GM19395 (cell line): ENCODE measurements at regions not wholly inside any gene's neighbourhood (a gene's known extent, or its start where the extent isn't known, plus 50 kb on each side); places are given as distances from the start of the nearest gene placed in this dataset.

ENCODE experiments used
- ATAC-seq: cut with Tn5 transposase; IDR thresholded peaks from one replicate; pipeline ENCODE4 v1.9.1; 2021; ENCODE audit warnings: mild to moderate bottlenecking, moderate library complexity; ENCODE audit not compliant: unreplicated experiment

DNA sequence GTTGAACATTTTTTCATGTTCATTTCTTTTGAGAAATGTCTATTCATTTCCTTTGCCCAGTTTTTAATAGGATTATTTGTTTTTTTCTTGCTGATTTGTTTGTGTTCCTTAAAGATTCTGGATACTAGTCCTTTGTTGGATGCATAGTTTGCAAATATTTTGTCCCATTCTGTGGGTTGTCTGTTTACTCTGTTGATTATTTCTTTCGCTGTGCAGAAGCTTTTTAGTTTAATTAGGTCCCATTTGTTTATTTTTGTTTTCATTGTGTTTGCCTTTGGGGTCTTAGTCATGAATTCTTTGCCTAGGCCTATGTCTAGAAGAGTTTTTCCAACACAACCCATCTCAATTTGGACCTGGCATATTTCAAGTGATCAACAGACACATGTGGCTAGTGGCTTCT lies 116.1 kb upstream of the GALNT2 start:
- no peak for ATAC-seq

DNA sequence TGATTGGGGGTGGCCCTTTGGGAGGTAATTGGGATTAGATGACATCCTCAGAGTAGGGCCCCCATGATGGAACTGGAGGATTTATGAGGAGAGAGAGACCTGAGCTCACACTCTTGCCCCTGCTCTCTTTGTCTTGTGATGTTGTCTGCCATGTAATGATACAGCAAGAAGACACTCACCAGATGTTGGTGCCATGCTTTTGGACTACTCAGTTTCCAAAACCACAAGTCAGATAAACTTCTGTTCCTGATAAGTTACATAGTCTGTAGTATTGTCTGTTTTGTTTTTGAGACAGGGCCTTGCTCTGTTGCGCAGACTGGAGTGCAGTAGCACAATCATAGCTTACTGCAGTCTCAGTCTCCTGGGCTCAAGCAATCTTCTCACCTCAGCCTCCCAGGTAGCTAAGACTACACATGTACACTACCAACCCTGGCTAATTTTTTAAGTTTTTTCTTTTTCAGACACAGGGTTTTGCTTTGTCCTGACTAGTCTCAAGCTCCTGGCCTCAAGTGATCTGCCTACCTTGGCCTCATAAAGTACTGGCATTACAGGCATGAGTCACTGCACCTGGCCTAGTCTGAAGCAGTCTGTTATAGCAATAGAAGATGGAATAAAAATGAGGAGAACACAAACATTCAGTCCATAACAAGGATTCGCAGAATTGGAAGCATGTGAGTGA lies 115.0 kb upstream of the GALNT2 start:
- no peak for ATAC-seq

DNA sequence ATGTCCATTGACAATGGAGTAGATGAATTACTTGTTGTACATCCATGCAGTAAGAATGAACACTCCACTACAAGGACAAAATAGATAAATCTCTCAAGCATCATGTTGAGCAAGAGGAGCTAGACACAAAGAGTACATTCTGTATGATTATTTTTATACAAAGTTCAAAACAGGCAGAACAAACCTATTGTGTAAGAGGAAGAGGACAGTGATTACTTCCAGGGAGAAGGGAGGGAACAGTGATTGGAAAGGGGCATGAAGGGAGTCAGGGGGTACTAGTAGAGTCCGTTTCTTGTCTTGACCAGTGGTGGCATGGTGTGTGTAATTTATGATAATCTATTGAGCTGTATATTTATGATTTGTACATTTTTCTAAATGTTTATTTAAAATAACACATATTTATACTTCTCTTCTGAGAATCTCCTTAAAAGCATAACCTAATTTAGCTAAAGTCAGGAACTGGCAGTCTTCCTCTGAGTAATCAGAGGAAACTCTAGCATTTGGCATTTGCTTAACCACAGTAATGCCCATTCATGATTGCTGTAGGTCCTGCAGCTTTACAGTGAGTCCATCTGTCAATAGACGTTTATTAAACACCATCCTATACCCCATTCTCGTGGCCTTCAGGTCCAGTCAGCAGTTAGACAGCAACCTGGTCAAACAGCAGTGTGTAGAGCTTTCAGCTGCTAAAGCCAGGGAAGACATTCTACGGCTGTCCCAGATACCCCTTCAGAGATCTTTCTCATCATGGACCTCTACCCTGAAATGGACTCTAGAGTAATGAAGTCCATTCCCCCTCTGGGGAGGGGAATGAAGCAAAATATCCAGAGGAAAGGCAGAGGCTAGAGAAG lies 114.1 kb upstream of the GALNT2 start:
- ATAC-seq, result no peak

DNA sequence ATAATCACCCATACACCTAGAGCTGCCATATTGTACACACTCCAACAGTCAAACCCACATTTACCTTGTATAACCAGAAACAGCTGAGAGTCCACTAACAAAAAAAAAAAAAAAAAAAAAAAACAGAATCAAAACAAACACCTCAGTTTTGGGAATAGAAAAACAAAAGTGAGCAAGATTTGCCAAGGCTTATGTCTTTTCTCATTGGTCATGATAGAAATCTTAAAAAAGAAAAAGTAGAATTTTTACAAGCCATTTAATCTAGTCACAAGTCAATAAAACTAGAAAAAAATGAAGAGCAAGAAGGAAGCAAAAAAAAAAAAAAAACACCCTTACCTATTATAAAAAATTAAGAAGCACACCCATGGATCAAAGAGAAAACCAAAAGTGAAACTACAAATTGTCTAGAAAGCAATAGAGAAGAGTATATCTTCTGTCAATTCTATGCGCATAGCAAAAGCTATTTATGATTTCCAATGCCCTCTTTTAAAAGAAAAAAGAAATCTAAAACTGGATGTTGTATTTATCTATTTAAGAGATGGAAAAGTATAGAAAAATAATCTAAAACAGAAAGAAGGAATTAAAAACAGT lies 113.2 kb upstream of the GALNT2 start:
- no peak for ATAC-seq

DNA sequence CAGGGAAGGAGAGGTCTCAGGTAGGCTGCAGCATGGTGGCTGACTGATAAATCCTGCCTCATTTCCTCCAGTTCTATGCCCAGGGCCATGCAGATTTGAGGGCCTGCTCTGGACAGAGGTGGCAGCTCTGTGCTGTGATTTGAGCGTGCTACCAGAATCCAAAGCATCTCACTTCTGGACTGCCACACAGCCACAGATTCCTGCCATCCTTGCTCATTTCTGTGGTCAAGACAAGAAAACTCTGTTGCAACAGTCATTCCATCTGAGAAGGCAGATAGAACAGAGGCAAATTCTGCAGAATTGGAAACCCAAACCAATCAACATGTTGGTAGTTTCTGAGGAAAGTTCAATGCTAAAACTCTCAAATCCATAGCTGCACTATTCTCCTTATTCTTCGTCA lies 102.8 kb upstream of the GALNT2 start:
- no peak for ATAC-seq

DNA sequence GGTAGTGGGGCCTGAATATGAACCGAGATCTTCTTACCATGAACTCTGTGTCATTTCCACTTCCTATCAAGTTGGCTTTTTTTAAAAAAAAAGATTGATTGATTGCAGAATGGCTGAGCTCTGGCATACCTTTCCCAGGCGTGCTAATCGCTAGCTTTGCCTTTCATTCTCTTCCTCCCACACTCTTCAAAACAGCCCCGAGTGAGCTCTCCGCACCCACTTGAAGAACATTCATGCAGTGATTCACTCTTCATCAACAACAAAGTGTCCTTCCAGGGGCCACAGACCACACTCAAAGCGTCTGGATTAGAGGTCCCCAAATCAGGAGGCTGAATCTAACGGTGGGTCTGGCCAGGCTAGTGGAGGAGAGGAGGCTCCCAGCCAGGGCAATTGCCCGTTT lies 96.3 kb upstream of the GALNT2 start:
- ATAC-seq, result no peak

DNA sequence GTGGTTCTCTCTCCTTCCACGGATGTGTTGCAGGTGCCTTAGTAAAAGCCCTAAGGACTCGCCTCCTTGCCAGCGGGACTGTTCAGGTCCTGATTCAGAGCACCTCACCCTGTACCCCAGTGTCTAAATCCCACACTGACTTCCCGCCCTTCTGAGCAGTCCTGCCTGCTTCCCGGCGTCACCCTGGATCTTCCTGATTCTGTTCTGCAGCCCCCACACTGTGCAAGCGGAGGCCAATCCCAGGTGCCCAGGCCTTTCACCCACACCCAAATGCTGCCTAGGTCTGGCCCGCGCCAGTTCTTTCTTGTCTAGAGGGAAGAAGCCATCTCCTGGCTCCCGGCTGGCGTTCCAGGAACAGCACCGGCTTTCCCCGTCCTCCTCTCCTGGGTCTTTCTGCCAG lies 95.9 kb upstream of the GALNT2 start:
- ATAC-seq, result no peak

DNA sequence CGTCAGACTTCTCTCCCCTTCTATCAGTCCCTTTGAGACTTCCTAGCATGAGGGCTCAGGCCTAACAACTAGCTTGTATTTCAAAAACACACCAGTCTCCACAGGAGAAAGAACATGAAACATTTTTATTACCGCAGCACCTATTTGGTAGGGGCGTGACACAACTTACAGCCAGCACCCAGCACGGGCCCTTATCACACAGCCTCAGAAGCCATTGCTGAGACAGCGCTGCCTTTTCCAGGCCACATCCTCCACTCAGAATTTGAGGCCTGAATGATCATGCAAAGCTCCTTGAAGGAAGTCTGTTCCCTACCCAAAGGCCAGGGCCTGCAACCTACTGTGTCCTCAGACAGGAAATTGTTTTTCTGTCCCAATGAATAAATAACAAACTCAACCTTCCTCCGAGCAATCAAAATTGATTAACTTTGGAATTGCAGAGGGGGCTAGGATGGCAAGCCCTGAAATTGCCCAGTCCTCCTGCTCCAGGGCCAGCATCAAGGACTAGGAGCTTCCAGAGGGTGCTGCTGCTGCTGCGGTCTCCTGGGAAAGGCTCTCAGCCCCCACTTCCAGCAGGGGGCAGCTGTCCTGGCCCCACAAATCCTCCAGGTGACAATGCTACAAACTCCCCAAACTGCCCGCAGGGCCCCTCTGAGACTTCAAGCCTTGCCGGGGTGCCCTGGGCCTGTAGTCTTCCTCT lies 94.3 kb upstream of the GALNT2 start:
- no peak for ATAC-seq

DNA sequence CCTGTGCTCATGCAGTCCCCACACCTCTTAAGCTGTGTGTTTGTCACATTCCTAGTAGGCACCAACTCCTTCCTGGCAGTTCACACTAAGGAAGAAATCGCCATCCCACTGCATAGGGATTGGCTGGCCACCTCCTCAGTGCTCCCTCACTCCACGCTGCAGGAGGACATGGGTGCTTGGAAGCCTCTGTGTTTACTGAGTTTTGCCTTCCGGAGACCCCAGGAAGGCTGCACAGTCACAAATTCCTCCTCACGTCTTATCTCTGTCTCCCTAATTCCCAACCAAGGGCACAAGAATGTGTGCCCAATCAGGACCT lies 93.8 kb upstream of the GALNT2 start:
- ATAC-seq, result no peak

DNA sequence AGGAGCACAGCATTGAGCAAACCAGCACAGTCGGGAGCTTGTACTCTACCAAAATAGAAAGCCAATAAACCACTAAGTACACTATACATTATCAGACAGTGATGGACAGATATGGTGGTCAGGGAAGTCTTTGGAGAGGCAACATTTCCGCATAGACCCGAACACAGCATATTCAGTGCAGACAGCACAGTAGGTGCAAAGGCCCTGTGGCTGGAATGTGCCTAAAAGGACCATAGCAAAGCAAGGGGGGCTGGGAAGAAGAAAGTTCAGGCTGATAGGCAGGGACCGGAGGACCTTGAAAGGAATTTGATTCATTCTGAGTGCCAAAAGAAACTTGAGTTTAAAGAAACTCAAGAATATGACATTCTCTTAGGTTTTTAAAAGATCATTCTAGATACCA lies 92.0 kb upstream of the GALNT2 start:
- ATAC-seq, result no peak

DNA sequence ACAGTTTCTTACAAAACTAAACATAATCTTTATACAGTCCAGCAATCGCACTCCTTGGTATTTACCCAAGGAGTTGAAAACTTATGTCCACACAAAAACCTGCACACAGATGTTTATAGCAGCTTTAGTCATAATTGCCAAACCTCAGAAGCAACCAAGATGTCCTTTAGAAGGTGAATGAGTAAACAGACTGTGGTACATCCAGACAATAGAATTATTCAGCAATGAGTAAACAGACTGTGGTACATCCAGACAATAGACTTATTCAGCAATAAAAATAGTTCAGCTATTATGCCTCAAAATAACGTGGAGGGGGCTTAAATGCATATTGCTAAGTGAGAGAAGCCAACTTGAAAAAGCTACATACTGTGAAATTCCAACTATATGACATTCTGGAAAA lies 87.0 kb upstream of the GALNT2 start:
- ATAC-seq, result no peak

DNA sequence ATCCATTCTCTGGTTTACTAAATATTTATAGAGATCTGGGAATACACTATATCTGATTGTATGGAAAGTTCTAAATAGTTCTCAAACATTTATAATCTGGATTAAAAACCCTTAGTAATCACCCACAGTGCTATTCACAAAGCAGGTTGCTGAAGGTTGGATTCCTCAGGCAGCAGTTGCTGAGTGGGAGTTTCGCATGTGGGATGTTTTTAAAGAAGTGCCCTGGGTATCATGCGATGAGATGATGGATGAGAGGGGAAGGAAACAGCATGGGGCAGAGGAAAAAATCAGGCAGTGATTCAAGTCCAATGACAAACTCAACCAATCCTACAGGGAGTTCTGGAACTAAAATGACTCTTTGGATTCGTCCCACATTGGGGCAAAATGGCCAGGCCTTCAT lies 85.3 kb upstream of the GALNT2 start:
- ATAC-seq, result no peak

DNA sequence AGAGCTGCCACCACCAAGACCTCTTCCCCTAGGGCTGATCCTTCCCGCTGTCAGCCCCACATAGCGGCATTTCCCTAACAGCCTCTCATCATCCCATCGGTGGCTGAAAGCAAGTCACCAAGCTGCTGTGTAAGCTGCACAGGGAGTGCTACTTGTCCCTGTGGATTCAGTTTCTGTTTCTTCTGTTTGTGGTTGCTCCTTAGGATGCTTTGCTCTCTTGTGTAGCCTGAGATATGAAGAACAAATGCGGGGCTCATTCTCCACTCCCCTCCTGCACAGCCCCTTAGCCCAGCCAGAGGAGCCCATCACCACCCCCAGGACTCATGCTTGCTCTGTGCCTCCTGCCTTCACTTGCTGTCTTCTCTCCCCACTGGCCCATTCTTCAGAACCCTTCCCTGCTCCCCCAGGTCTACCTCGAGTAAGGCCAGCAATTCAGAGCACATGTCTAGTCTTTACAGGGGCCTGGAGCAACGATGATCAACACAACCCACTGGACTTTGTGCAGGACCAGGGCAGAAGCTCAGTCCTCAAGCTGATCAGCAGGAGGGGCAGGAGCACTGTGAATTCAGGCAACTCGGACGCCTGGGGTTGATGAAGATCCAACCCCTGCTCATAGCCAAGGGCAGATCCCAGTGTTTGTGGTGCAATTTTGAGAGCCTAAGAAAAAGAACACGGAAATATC lies 82.6 kb upstream of the GALNT2 start:
- ATAC-seq, result no peak

DNA sequence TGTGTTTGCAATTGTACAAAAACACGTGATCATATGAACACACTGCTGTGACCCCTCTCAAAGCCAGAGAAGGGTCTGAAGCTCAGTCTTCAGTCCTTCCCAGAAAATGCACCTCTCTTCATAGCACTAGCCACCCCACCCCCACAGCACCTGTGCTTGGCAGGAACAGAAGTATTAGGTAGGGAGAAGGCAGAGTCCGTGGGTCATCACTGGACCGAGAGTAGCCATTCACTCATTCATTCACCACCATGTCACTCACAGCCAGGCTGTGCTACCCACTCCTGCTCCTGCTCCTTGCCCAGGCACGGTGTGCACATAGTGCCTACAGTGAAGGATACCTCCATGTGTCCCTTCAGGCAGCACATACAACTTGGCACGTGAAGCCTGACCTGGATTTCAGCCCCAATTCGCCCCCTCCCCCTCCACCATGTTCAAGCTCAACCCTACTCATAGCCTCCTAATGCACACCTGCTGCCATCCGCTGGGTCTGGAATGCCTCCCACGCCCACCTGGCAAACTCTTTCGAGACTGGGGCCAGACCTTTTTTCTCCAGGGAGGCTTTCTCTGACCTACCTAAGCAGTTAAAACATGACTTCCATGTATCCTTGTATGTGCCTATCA lies 81.9 kb upstream of the GALNT2 start:
- no peak for ATAC-seq

DNA sequence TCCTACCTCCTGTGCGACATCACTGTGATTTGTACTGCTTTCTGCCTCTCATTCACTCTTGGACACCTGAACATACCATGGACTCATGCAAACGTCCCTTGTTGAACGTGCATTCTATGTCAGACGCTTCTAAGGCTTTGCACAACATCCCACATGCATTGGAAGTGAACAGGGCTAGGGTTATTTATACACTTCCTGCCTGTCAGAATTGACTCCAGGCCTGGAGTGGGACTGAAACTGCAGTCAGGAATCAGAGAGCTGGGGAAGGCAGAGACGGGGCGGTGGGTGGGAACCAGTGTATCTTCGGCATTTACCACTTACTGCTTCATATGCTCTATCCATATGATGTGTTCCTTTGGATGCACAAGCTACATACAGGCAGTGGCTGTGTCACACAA lies 81.4 kb upstream of the GALNT2 start:
- ATAC-seq, result no peak

DNA sequence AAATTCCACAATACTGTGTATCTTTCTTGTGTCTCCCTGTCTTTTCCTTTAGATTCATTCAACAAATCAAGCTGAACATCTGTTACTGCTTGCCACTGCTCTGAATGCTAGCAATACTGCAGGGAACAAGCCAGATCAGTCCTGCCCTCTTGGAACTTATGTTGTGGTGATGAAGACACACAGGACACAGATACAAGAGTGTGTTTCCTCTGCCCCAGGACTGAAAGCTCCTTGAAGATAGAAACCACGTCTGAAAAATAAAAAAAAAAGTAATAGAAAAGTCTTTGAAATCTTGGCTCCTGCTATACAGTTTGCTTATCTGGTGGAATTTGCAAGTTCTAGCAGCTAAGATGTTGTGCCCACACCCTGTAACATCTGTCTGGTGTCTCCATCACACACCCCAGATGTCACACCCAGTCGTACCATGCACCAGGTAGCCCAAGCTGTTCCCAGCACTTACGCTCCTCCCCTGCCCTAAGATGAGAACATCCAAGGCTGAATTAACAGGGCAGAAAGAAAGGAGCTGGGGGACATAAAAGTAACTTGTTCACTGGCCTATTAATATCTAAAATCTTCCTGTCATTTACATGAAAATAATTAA lies 80.2 kb upstream of the GALNT2 start:
- no peak for ATAC-seq

DNA sequence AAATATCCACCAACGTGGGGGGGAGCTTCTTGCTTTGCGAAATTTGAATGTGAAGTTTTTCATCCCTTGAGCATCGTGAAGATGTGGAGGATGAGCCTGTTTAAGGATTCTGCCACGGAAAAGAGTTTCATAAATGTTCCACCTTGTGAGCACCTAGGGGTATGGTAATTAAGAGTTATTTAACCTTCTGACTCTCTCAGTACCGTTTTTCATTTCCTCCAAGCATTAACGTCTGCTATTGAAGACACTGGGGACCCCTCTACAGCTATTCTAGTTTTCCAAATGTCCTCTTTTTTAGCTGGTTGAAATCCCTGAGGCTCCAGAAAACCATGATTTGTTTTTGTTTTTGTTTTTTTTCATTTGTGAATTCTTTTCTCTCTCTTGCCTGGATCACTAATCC lies 79.1 kb upstream of the GALNT2 start:
- ATAC-seq, result peak; percentile 60

DNA sequence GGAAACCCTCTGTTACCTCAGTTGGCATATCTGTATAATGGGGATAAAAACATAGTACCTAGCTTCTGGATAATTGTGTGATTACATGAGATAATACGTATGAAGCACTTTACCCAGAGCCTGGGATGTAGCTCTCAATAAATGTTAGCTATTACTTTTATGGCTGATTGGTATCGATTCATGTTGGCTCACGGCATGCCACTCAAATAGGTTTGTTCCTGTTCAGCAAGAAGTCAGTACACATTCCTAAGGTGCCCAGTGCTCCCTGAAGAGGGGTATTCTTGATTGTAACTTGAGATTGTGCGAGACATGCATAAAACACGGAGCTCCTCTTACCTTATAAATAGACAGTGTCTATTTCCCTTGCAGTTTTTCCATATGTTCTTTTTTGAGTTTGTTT lies 78.5 kb upstream of the GALNT2 start:
- ATAC-seq, result no peak

DNA sequence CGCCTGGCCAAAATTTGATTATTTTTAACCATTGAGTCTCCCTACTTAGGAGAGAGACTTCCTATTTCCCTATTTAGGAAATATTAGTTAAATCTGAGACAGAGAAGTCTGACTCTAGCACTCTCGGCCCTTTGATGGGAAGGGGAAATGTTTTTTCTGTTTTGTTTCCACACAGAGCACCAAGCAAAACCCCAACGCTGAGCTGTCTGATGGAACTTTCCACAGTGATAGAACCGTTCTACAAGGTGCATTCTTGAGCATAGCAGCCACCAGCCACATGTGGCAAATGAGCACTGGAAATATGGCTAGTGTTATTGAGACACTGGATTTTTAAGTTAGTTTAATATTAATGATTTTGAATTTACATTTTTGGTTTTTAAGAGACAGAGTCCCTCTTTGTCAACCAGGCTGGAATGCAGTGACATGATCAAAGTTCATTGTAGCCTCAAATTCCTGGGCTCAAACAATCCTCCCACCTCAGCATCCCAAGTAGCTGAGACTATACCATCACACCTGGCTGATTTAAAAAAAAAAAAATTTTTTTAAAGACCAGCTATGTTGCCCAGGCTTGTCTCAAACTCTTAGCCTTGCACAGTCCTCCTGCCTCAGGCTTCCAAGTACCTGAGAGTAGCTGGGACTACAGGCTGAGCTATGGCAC lies 77.3 kb upstream of the GALNT2 start:
- ATAC-seq, result no peak

DNA sequence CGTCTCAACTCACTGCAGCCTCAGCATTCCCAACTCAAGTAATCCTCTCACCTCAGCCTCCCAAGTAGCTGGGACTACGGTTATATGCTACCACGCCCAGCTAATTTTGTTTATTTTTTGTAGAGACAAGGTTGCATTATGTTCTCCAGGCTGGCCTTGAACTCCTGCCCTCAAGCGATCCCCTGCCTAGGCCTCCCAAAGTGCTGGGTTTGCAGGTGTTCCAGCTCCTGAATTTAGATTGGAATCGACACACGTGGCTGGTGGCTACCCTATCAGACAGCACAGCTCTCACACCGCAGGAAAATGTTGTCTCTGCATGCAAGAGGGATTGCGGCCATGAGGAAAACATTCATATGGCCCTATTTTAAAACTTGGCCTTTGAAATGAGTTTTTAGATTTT lies 76.7 kb upstream of the GALNT2 start:
- no peak for ATAC-seq
